Nephron progenitor cell (in vitro differentiated cells): ENCODE measurements at regions not wholly inside any gene's neighbourhood (a gene's known extent, or its start where the extent isn't known, plus 50 kb on each side); places are given as distances from the start of the nearest gene placed in this dataset.
A peak's percentile ranks its signal among the peaks of the same experiment; 100 is the strongest.

ENCODE experiments used
- DNase-seq: peaks from one replicate; pipeline ENCODE4 v3.0.0; 2021
- H3K27ac Mint-ChIP-seq: 2 replicates; pipeline ENCODE4 v1.8.0; 2021; ENCODE audit warnings: mild to moderate bottlenecking, moderate library complexity, mixed read lengths
- H3K27me3 Mint-ChIP-seq: 2 replicates; pipeline ENCODE4 v1.8.0; 2021; ENCODE audit warnings: mild to moderate bottlenecking, low read depth, mixed read lengths; ENCODE audit not compliant: poor library complexity
- H3K36me3 Mint-ChIP-seq: 2 replicates; pipeline ENCODE4 v1.8.0; 2021; ENCODE audit warnings: low read depth, mixed read lengths
- H3K4me1 Mint-ChIP-seq: 2 replicates; pipeline ENCODE4 v1.8.0; 2021; ENCODE audit warnings: mixed read lengths
- H3K4me3 Mint-ChIP-seq: 2 replicates; pipeline ENCODE4 v1.8.0; 2021; ENCODE audit warnings: mild to moderate bottlenecking, moderate library complexity, mixed read lengths
- H3K9me3 Mint-ChIP-seq: 2 replicates; pipeline ENCODE4 v1.8.0; 2021; ENCODE audit warnings: mild to moderate bottlenecking, moderate library complexity, mixed read lengths
- TF ChIP-seq, protein P1 (sequence below): fragments of 200-600 bp; sonication (generic); IDR thresholded peaks from 2 replicates; pipeline ENCODE4 v1.5.0; 2021; ENCODE audit warnings: antibody characterized with exemption

DNA sequence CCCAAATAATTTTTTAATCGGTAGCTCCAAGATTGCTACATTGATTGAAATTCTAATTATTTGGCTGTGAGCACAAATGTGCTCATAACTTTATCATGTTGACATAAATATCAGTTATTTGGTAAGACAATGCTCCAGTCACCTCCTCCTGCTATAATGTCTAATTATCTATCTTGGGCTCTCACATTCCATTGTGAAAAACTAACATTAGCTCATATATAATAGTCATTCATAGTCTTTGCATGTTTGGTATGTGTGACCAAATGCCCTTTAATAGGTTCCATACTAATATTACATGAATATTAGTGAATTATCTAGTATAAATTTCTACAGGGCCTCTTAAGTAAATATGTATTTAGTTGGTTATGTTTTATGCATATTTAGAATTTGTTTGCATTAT is 185.6 kb upstream of the MCHR2 start:
- H3K4me3 Mint-ChIP-seq = no peak overlapping the region
- TF ChIP-seq, protein P1, sequence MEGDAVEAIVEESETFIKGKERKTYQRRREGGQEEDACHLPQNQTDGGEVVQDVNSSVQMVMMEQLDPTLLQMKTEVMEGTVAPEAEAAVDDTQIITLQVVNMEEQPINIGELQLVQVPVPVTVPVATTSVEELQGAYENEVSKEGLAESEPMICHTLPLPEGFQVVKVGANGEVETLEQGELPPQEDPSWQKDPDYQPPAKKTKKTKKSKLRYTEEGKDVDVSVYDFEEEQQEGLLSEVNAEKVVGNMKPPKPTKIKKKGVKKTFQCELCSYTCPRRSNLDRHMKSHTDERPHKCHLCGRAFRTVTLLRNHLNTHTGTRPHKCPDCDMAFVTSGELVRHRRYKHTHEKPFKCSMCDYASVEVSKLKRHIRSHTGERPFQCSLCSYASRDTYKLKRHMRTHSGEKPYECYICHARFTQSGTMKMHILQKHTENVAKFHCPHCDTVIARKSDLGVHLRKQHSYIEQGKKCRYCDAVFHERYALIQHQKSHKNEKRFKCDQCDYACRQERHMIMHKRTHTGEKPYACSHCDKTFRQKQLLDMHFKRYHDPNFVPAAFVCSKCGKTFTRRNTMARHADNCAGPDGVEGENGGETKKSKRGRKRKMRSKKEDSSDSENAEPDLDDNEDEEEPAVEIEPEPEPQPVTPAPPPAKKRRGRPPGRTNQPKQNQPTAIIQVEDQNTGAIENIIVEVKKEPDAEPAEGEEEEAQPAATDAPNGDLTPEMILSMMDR = no peak
- H3K9me3 Mint-ChIP-seq = peaks cover 4% of the 10 kb centered on the region
- peaks cover 31% of the 10 kb centered on the region for H3K36me3 Mint-ChIP-seq
- no peak overlapping the region for H3K27ac Mint-ChIP-seq
- peaks cover 77% of the 10 kb centered on the region for H3K4me1 Mint-ChIP-seq
- H3K27me3 Mint-ChIP-seq = no peaks in the 10 kb centered on the region
- no peak for DNase-seq

DNA sequence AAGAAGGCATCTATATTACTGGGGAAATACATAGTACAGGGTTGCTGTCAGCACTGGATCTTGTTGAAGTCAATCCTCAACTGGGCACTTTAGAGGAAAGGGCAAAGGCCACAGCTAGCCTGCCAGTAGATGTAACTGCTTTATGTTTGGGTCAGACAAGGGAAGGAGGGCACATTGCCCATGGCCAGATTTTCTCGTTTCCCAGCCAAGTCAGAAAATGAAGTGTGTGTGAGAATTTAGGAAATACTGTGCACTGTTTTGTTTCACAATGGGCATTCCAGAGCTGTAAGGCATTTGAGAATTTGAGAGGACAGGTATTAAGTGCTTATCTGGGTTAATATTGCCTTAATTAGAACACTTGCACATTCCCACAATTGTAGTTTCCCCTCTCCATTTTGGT is 183.9 kb upstream of the MCHR2 start:
- Mint-ChIP-seq H3K4me3 (no peak overlapping the region), H3K27me3 (no peaks in the 10 kb centered on the region), H3K9me3 (peaks cover 4% of the 10 kb centered on the region), H3K36me3 (peaks cover 31% of the 10 kb centered on the region), H3K4me1 (peaks cover 66% of the 10 kb centered on the region), H3K27ac (no peak overlapping the region)
- TF ChIP-seq, protein P1 = no peak
- no peak for DNase-seq

DNA sequence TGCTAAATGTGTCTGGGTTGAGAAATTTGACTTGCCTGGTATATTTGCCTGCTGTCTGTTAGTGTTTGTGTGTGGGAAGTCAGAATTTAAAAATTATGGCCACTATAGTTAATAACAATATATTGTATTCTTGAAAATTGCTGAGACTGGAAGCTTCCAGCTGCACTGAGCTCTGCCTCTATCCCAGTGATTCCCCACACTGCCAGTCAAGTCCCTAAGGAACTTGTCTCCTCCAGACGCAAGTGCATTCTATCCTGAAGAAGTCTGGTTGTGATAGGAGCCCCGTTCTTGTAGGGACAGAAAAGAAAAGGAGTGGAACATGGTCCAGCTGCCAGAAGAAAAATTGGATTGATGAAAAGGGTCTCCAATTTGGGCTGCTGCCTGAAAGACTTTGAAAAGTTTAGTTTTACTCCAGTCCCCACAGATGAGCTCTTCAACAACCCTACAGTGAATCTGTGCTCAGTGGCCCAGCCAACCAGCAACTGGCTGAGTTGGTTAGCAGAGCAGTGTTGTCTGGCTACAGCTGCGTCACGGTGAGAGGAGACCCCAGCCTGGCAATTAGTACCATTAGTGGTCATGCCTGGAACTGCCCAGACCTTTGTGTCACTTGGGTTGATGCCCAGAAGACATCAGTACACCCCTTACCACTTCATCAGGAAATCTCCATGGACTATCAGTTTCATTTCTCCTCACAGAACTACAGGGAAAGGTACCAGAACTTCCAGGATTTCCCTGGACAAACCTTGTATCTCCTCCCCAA is 183.1 kb upstream of the MCHR2 start:
- H3K4me3 Mint-ChIP-seq = peak overlapping the region; percentile 49
- H3K36me3 Mint-ChIP-seq = peaks cover 28% of the 10 kb centered on the region
- no peak for DNase-seq
- H3K27me3 Mint-ChIP-seq = no peaks in the 10 kb centered on the region
- H3K4me1 Mint-ChIP-seq = peaks cover 60% of the 10 kb centered on the region
- TF ChIP-seq, protein P1 = no peak
- H3K9me3 Mint-ChIP-seq = peaks cover 4% of the 10 kb centered on the region
- H3K27ac Mint-ChIP-seq = peak overlapping the region; percentile 96

DNA sequence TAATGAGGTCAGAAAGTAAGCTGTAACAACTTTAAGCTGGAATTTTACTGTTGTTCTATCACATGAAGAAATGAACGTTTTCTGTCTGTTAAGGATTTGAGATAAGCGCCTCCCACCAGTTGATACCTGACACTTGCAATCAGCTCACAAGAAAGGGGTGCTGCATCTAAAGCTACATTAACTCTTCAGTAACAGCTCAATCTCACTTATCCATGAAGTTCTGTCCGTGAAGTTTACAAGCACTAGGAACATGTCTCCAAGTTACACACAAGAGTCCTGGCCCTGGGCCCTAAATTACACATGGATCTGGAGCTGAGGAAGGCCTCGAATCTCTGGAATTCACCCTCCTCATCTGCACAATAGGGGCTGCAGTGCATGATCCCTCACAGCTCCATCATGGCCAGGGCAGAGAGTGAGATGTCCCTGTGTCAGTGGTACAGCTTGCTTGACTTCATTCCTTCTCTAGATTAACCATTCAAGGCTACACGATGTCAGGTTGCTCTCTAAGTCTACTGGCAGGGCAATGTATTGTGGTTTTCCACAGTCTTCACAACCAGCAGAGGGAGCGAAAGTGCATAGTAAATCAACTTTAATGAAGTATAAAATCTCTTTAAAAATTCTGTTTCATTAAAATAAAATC is 182.4 kb upstream of the MCHR2 start:
- TF ChIP-seq, protein P1 = no peak
- Mint-ChIP-seq H3K4me3 (peak overlapping the region; percentile 24), H3K27ac (peak overlapping the region; percentile 96), H3K9me3 (peaks cover 4% of the 10 kb centered on the region), H3K36me3 (peaks cover 22% of the 10 kb centered on the region), H3K4me1 (peaks cover 58% of the 10 kb centered on the region), H3K27me3 (no peaks in the 10 kb centered on the region)
- DNase-seq = no peak

DNA sequence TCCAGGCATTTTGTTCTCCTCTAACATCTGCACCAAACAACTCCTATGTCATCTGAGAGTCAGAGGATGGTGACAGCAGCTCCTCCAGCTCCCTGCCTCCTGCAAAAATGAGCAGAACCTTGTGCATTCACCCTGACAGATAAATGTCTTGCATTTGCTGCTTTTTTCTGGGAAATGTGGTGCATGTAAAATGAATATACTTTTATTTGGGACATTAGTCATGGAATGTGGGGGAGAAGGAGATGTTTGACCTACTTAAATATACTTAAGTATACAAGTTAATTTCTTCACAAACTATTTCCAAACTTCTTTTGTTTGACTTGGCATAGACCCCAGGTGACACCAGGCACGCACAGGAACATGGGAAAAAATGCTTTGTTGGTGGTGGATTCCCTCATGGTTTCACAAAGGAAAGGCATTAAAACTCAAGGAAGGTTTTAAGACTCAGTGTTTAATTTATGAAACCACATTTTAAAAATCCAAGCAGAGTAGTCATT is 181.8 kb upstream of the MCHR2 start:
- H3K4me1 Mint-ChIP-seq = peaks cover 54% of the 10 kb centered on the region
- peak overlapping the region; percentile 91 for H3K27ac Mint-ChIP-seq
- peaks cover 17% of the 10 kb centered on the region for H3K36me3 Mint-ChIP-seq
- no peaks in the 10 kb centered on the region for H3K9me3 Mint-ChIP-seq
- no peaks in the 10 kb centered on the region for H3K27me3 Mint-ChIP-seq
- H3K4me3 Mint-ChIP-seq = no peak overlapping the region
- TF ChIP-seq, protein P1 = no peak
- no peak for DNase-seq
